PC-3 (cell line): ENCODE measurements at regions not wholly inside any gene's neighbourhood (a gene's known extent, or its start where the extent isn't known, plus 50 kb on each side); places are given as distances from the start of the nearest gene placed in this dataset.

Source experiments
- CTCF ChIP-seq: fragments of 300-600 bp; sonication (generic); conservative IDR thresholded peaks from 2 replicates; pipeline ENCODE4 v1.5.1; 2017; ENCODE audit warnings: antibody characterized with exemption, low read depth, mild to moderate bottlenecking, low read length
- EZH2 ChIP-seq: fragments of 300-600 bp; sonication (generic); IDR thresholded peaks from one replicate; pipeline ENCODE4 v1.6.1; 2017; ENCODE audit warnings: antibody characterized with exemption, mild to moderate bottlenecking, low read length; ENCODE audit not compliant: unreplicated experiment
- EZH2phosphoT487 ChIP-seq: fragments of 300-600 bp; sonication (generic); IDR thresholded peaks from 2 replicates; pipeline ENCODE4 v1.6.1; 2018; ENCODE audit warnings: mild to moderate bottlenecking, antibody characterized with exemption, low read length, borderline replicate concordance

GRCh38 chr2:136393514-136393913 lies 275.6 kb upstream of the CXCR4 start:
- TF ChIP-seq EZH2phosphoT487 (no peak), CTCF (no peak), EZH2 (no peak)
